Transverse colon (tissue), 4 donors: ENCODE measurements at regions not wholly inside any gene's neighbourhood (a gene's known extent, or its start where the extent isn't known, plus 50 kb on each side); places are given as distances from the start of the nearest gene placed in this dataset.
"Not testable (repeated sequence)": the region's sequence is repeated elsewhere in the genome, so short reads cannot be mapped to it uniquely, and the experiment has no call there.

ENCODE experiments used
- DNase-seq: peaks from one replicate; pipeline ENCODE4 v3.0.0-alpha.2; 2019
- H3K27ac ChIP-seq, 4 donors: fragments of 200-600 bp; sonication (generic); 2 replicates each; pipeline ENCODE4 v1.5.1; 2016 to 2018; ENCODE audit warnings: inconsistent platforms in 4 of 4
- H3K27me3 ChIP-seq: fragments of 200-600 bp; sonication (generic); 2 replicates; pipeline ENCODE4 v1.5.1; 2017; ENCODE audit warnings: inconsistent platforms
- H3K36me3 ChIP-seq, 4 donors: fragments of 200-600 bp; sonication (generic); 2 replicates each; pipeline ENCODE4 v1.5.1; 2017 to 2019; ENCODE audit warnings: inconsistent platforms in 4 of 4
- H3K4me1 ChIP-seq, 4 donors: fragments of 200-600 bp; sonication (generic); 2 replicates each; pipeline ENCODE4 v1.5.1; 2017 to 2020; ENCODE audit warnings: inconsistent platforms in 4 of 4
- H3K4me3 ChIP-seq, 4 donors: fragments of 200-600 bp; sonication (generic); 1 replicate in 1 of 4; 2 replicates in 3 of 4; pipeline versions ENCODE4 v1.5.1 to v1.6.1; 2017 to 2019; ENCODE audit warnings: inconsistent platforms in 4 of 4
- H3K9me3 ChIP-seq, 2 donors: fragments of 200-600 bp; sonication (generic); 2 replicates each; pipeline ENCODE4 v1.5.1; 2017 to 2019; ENCODE audit warnings: inconsistent platforms in 2 of 2
- CTCF ChIP-seq, 5 experiments: fragments of 200-600 bp in 3 of 5; fragments of 450-650 bp in 2 of 5; sonication (generic) in 3 of 5; IDR thresholded peaks; 1 replicate in 2 of 5; 2 replicates in 3 of 5; pipeline ENCODE4 v1.5.1; 2016 to 2017; ENCODE audit warnings: antibody characterized with exemption in 5 of 5, inconsistent platforms in 3 of 5, mild to moderate bottlenecking in 2 of 5, moderate library complexity in 1 of 5
- EP300 ChIP-seq: sonication (generic); formaldehyde crosslinking; IDR thresholded peaks from one replicate; pipeline ENCODE4 v1.6.1; 2017; ENCODE audit warnings: antibody characterized with exemption, low read depth
- POLR2A ChIP-seq: fragments of 450-650 bp; IDR thresholded peaks from one replicate; pipeline ENCODE4 v1.6.1; 2016; ENCODE audit warnings: antibody characterized with exemption, mild to moderate bottlenecking, moderate library complexity
- POLR2AphosphoS5 ChIP-seq, 3 donors: sonication (generic); formaldehyde crosslinking; IDR thresholded peaks; one replicate each; pipeline ENCODE4 v1.6.1; 2016; ENCODE audit warnings: antibody characterized with exemption in 3 of 3
- WGBS, 2 donors: methylation state at CpG; one replicate each; pipeline ENCODE4 v1.1.5; 2018; ENCODE audit warnings: low coverage in 1 of 2; 5-methylcytosine and 5-hydroxymethylcytosine counted together
- in situ Hi-C, 4 donors: fragments of 200-750 bp; cut with MboI; loops; one replicate each; pipeline versions ENCODE4 v1.15.0 to v1.15.1; 2017; ENCODE audit warnings: low sequenced_read_pairs in 3 of 4, low pct_ligation_motif_present in 1 of 4, low pct_unique_long_range_greater_than_20kb in 1 of 4
- intact Hi-C: fragments of 100-400 bp; cut with DNase I; formaldehyde crosslinking; loops from one replicate; pipeline ENCODE4 v1.15.1; 2023; ENCODE audit warnings: low total_unique reads

GRCh38 chr5:109998726-109999125 is 309.0 kb downstream of the MAN2A1 start:
- WGBS, 2 donors, result 35 to 36% methylated on average over 2 of the region's 2 CpGs
- Histone ChIP-seq H3K9me3 (no peaks in the 10 kb centered on the region), H3K4me3 (no peak overlapping the region), H3K36me3 (no peaks in the 10 kb centered on the region), H3K27ac (no peak overlapping the region), H3K27me3 (no peaks in the 10 kb centered on the region), H3K4me1 (peaks cover 0 to 9% (median 6%) of the 10 kb centered on the region in 4 donors)
- no peak for DNase-seq
- no peak for TF ChIP-seq EP300
- no peak for TF ChIP-seq POLR2A
- no peak for TF ChIP-seq CTCF (IDR thresholded peaks at IDR 0.05)
- intact Hi-C loops (no loop called here), in situ Hi-C loops (no loop called here)

- H3K9me3 ChIP-seq, result no peaks in the 10 kb centered on the region
- H3K27me3 ChIP-seq, result no peaks in the 10 kb centered on the region
- TF ChIP-seq CTCF (IDR thresholded peaks at IDR 0.05) (no peak), POLR2AphosphoS5 (IDR thresholded peaks at IDR 0.05) (no peak), POLR2A (no peak), EP300 (no peak)
- no peak for DNase-seq
- intact Hi-C loops (no loop called here), in situ Hi-C loops (no loop called here)
- peaks cover 0 to 6% (median 5%) of the 10 kb centered on the region in 4 donors for H3K4me1 ChIP-seq
- H3K27ac ChIP-seq, result peak overlapping the region; percentile 8 to 72 (median 44)
- no peaks in the 10 kb centered on the region for H3K36me3 ChIP-seq
- no peak overlapping the region for H3K4me3 ChIP-seq
- 67 to 70% methylated on average over 1 of the region's 1 CpG for WGBS, 2 donors
These were observed 311.9 kb downstream of the MAN2A1 start for GRCh38 chr5:110001648-110002047.

- Histone ChIP-seq H3K9me3 (no peaks in the 10 kb centered on the region), H3K36me3 (no peaks in the 10 kb centered on the region), H3K4me1 (peaks cover 0 to 6% (median 5%) of the 10 kb centered on the region in 4 donors), H3K27me3 (no peaks in the 10 kb centered on the region), H3K4me3 (no peak overlapping the region), H3K27ac (peak overlapping the region in 2 of 4 donors; percentile 54 to 72)
- intact Hi-C loops, result no loop called here
- 95% methylated on average over 1 of the region's 1 CpG; no CpG with 5 or more reads in 1 of the 2 donors for WGBS, 2 donors
- in situ Hi-C loops, result no loop called here
- no peak for DNase-seq
- peak in 2 of 3 donors; percentile 25 to 39 for TF ChIP-seq POLR2AphosphoS5 (IDR thresholded peaks at IDR 0.05)
- TF ChIP-seq CTCF (IDR thresholded peaks at IDR 0.05), result no peak
These were observed 312.9 kb downstream of the MAN2A1 start for GRCh38 chr5:110002652-110003051.

- intact Hi-C loops, DNase-seq, H3K9me3 ChIP-seq, H3K4me1 ChIP-seq, H3K27me3 ChIP-seq, H3K4me3 ChIP-seq, H3K36me3 ChIP-seq, H3K27ac ChIP-seq, in situ Hi-C loops: not testable (repeated sequence)
- WGBS, 2 donors, result 95 to 96% methylated on average over 6 to 10 of the region's 10 CpGs
These were observed 316.3 kb downstream of the MAN2A1 start for GRCh38 chr5:110005907-110006562.

- intact Hi-C loops, result no loop called here
- no peaks in the 10 kb centered on the region for H3K9me3 ChIP-seq
- no peak overlapping the region for H3K4me3 ChIP-seq
- H3K27me3 ChIP-seq, result no peaks in the 10 kb centered on the region
- TF ChIP-seq CTCF (IDR thresholded peaks at IDR 0.05), result no peak
- no peak for TF ChIP-seq POLR2A
- no peak for TF ChIP-seq EP300
- no peak for TF ChIP-seq POLR2AphosphoS5 (IDR thresholded peaks at IDR 0.05)
- in situ Hi-C loops, result no loop called here
- H3K27ac ChIP-seq, result no peak overlapping the region
- H3K36me3 ChIP-seq, result no peaks in the 10 kb centered on the region
- no peaks in the 10 kb centered on the region for H3K4me1 ChIP-seq
- DNase-seq, result no peak
These were observed 317.4 kb downstream of the MAN2A1 start for GRCh38 chr5:110007101-110007500.
